CD14-positive monocyte (primary cell): ENCODE measurements at regions not wholly inside any gene's neighbourhood (a gene's known extent, or its start where the extent isn't known, plus 50 kb on each side); places are given as distances from the start of the nearest gene placed in this dataset.

Experiments
- DNase-seq, 3 donors: peaks; one replicate each; pipeline ENCODE4 v3.0.0-alpha.2; 2011 to 2022
- H2AFZ ChIP-seq: 2 replicates; pipeline ENCODE4 v1.6.0; 2012; ENCODE audit warnings: mild to moderate bottlenecking, low read depth, low read length, inconsistent platforms; ENCODE audit not compliant: insufficient read depth, poor library complexity, severe bottlenecking
- H3K27ac ChIP-seq, 2 donors: 1 replicate in 1 of 2; 2 replicates in 1 of 2; pipeline ENCODE4 v1.5.1; 2012 to 2013; ENCODE audit warnings: low read length in 2 of 2, control low read depth in 1 of 2, inconsistent platforms in 1 of 2, low read depth in 1 of 2, mild to moderate bottlenecking in 1 of 2
- H3K27me3 ChIP-seq, 2 donors: one replicate each; pipeline versions ENCODE4 v1.6.0 to v1.6.1; 2011 to 2013; ENCODE audit warnings: low read length in 2 of 2; ENCODE audit not compliant: control insufficient read depth in 2 of 2, insufficient read depth in 2 of 2
- H3K36me3 ChIP-seq, 2 donors: replicated peaks in 1 of 2; 1 replicate in 1 of 2; 2 replicates in 1 of 2; pipeline versions ENCODE4 v1.5.1 to v1.6.1; 2012 to 2013; ENCODE audit warnings: low read length in 2 of 2, control low read depth in 1 of 2, inconsistent platforms in 1 of 2, mild to moderate bottlenecking in 1 of 2; ENCODE audit not compliant: insufficient read depth in 2 of 2, control insufficient read depth in 1 of 2
- H3K4me1 ChIP-seq, 2 donors: 1 replicate in 1 of 2; 2 replicates in 1 of 2; pipeline versions ENCODE4 v1.5.1 to v1.6.1; 2012 to 2013; ENCODE audit warnings: low read length in 2 of 2, control low read depth in 1 of 2, inconsistent platforms in 1 of 2, mild to moderate bottlenecking in 1 of 2, moderate library complexity in 1 of 2; ENCODE audit not compliant: insufficient read depth in 2 of 2, control insufficient read depth in 1 of 2
- H3K4me2 ChIP-seq: replicated peaks from 2 replicates; pipeline ENCODE3; 2012; ENCODE audit warnings: low read length, moderate library complexity, mild to moderate bottlenecking; ENCODE audit not compliant: poor library complexity, severe bottlenecking; ENCODE audit errors: extremely low read depth
- H3K4me3 ChIP-seq, 3 experiments: fragments of 200-600 bp in 1 of 3; sonication (generic) in 1 of 3; replicated peaks in 1 of 3; 1 replicate in 2 of 3; 2 replicates in 1 of 3; pipeline ENCODE4 v1.5.1; 2011 to 2013; ENCODE audit warnings: low read length in 3 of 3, mild to moderate bottlenecking in 3 of 3, control low read depth in 2 of 3, low read depth in 2 of 3, inconsistent platforms in 1 of 3, moderate library complexity in 1 of 3
- H3K79me2 ChIP-seq: 2 replicates; pipeline ENCODE4 v1.6.0; 2012; ENCODE audit warnings: mild to moderate bottlenecking, control low read depth, inconsistent platforms, low read length, moderate library complexity; ENCODE audit not compliant: insufficient read depth
- H3K9ac ChIP-seq: 2 replicates; pipeline ENCODE4 v1.6.0; 2017; ENCODE audit warnings: low read length, mild to moderate bottlenecking; ENCODE audit not compliant: insufficient read depth, poor library complexity, severe bottlenecking
- H3K9me3 ChIP-seq, 2 donors: replicated peaks in 1 of 2; 1 replicate in 1 of 2; 2 replicates in 1 of 2; pipeline versions ENCODE4 v1.5.1 to v1.6.1; 2012 to 2013; ENCODE audit warnings: low read length in 2 of 2, control low read depth in 1 of 2; ENCODE audit not compliant: control insufficient read depth in 1 of 2, insufficient read depth in 1 of 2
- H4K20me1 ChIP-seq: 2 replicates; pipeline ENCODE4 v1.6.0; 2012; ENCODE audit warnings: mild to moderate bottlenecking, low read length, control low read depth, moderate library complexity; ENCODE audit not compliant: insufficient read depth
- H3K27ac Mint-ChIP-seq, 7 donors: one replicate each; pipeline ENCODE4 v1.8.0; 2020; ENCODE audit warnings: mild to moderate bottlenecking in 7 of 7, mixed read lengths in 7 of 7, moderate library complexity in 6 of 7, inconsistent platforms in 2 of 7
- H3K27me3 Mint-ChIP-seq, 3 donors: one replicate each; pipeline ENCODE4 v1.8.0; 2021 to 2022; ENCODE audit warnings: low read depth in 3 of 3, mild to moderate bottlenecking in 3 of 3, mixed read lengths in 3 of 3, moderate library complexity in 3 of 3, inconsistent platforms in 1 of 3
- H3K36me3 Mint-ChIP-seq, 2 donors: one replicate each; pipeline ENCODE4 v1.8.0; 2020; ENCODE audit warnings: mixed read lengths in 2 of 2, inconsistent platforms in 1 of 2, mild to moderate bottlenecking in 1 of 2
- H3K4me1 Mint-ChIP-seq: one replicate; pipeline ENCODE4 v1.8.0; 2020; ENCODE audit warnings: mild to moderate bottlenecking, mixed read lengths
- H3K4me3 Mint-ChIP-seq, 2 donors: one replicate each; pipeline ENCODE4 v1.8.0; 2020; ENCODE audit warnings: mild to moderate bottlenecking in 2 of 2, mixed read lengths in 2 of 2, moderate library complexity in 1 of 2
- H3K9me3 Mint-ChIP-seq, 7 donors: one replicate each; pipeline ENCODE4 v1.8.0; 2020 to 2022; ENCODE audit warnings: mixed read lengths in 7 of 7, mild to moderate bottlenecking in 6 of 7, moderate library complexity in 6 of 7, inconsistent platforms in 2 of 7
- WGBS: methylation state at CpG from one replicate; pipeline ENCODE4 v1.1.5; 2013; ENCODE audit warnings: missing lambda C conversion rate; ENCODE audit not compliant: insufficient coverage; 5-methylcytosine and 5-hydroxymethylcytosine counted together
- intact Hi-C, 2 donors: fragments of 100-400 bp; cut with micrococcal nuclease; formaldehyde crosslinking; loops; one replicate each; pipeline versions ENCODE4 v1.15.0 to v1.15.1; 2023
- TF ChIP-seq, protein P1 (sequence below): fragments of 200-600 bp; IDR thresholded peaks from one replicate; pipeline ENCODE4 v1.8.0; 2022; ENCODE audit warnings: antibody characterized with exemption, mild to moderate bottlenecking

DNA sequence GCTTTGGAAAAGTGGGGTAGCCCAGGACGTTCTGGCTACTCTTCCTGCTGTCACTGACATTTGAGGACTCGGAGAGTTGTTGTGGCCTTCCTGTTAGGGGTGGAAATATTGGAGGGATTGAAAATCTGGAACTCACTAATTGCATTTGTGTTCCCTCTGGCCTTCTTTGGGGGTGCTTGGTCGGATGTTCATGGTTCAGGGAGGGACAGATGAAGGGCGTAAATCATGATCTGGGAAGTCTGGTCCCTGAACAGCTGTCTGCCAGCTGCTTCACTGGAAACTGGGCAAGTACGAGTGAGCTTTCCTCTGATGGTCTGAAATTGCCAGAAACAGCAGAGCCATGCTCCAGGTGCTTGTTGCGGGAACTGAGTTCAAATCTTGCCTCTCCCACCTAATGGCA lies 327.8 kb upstream of the C2CD4B start:
- Histone ChIP-seq H3K27ac (no peak overlapping the region), H3K4me2 (no peak overlapping the region), H2AFZ (no peak overlapping the region), H3K4me3 (no peak overlapping the region), H3K9ac (no peak overlapping the region), H4K20me1 (no peaks in the 10 kb centered on the region), H3K9me3 (no peaks in the 10 kb centered on the region), H3K79me2 (no peaks in the 10 kb centered on the region), H3K27me3 (no peaks in the 10 kb centered on the region), H3K36me3 (no peaks in the 10 kb centered on the region), H3K4me1 (no peaks in the 10 kb centered on the region)
- intact Hi-C loops = no loop called here
- DNase-seq = no peak
- TF ChIP-seq, protein P1, sequence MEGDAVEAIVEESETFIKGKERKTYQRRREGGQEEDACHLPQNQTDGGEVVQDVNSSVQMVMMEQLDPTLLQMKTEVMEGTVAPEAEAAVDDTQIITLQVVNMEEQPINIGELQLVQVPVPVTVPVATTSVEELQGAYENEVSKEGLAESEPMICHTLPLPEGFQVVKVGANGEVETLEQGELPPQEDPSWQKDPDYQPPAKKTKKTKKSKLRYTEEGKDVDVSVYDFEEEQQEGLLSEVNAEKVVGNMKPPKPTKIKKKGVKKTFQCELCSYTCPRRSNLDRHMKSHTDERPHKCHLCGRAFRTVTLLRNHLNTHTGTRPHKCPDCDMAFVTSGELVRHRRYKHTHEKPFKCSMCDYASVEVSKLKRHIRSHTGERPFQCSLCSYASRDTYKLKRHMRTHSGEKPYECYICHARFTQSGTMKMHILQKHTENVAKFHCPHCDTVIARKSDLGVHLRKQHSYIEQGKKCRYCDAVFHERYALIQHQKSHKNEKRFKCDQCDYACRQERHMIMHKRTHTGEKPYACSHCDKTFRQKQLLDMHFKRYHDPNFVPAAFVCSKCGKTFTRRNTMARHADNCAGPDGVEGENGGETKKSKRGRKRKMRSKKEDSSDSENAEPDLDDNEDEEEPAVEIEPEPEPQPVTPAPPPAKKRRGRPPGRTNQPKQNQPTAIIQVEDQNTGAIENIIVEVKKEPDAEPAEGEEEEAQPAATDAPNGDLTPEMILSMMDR = no peak
- Mint-ChIP-seq H3K9me3 (peaks cover 0 to 2% (median 0%) of the 10 kb centered on the region in 7 donors), H3K27ac (no peak overlapping the region), H3K27me3 (peaks cover 0 to 2% (median 0%) of the 10 kb centered on the region in 3 donors), H3K4me3 (no peak overlapping the region), H3K36me3 (no peaks in the 10 kb centered on the region), H3K4me1 (no peaks in the 10 kb centered on the region)
- 89% methylated on average over 6 of the region's 6 CpGs for WGBS

DNA sequence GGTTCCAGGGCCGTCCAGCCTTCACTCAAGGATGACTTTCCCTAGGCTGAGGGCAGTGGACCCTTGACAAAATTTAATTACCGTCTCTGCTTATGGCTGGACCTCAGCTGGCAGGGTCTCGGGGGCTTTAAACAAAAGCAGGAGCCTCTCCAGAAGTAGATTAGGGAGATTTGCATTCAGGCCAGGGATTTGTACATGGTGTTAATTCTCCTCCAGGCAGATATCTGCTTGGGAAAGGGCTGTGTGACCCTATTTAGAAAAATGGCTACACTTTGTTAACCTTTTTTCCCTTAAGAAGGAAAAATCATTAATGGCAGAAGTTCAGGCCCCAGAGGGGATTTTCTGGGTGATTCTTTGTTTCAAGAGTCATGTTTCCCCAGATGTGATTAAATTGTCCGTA lies 329.1 kb upstream of the C2CD4B start:
- H3K36me3 ChIP-seq = no peaks in the 10 kb centered on the region
- no peak overlapping the region for H3K4me3 ChIP-seq
- Mint-ChIP-seq H3K4me3 (no peak overlapping the region), H3K36me3 (no peaks in the 10 kb centered on the region), H3K4me1 (no peaks in the 10 kb centered on the region), H3K27ac (no peak overlapping the region), H3K9me3 (peaks cover 0 to 2% (median 0%) of the 10 kb centered on the region in 7 donors), H3K27me3 (peaks cover 0 to 2% (median 1%) of the 10 kb centered on the region in 3 donors)
- H2AFZ ChIP-seq = no peak overlapping the region
- 95% methylated on average over 3 of the region's 4 CpGs for WGBS
- no peaks in the 10 kb centered on the region for H3K79me2 ChIP-seq
- no peaks in the 10 kb centered on the region for H3K27me3 ChIP-seq
- H3K4me1 ChIP-seq = no peaks in the 10 kb centered on the region
- no peak overlapping the region for H3K27ac ChIP-seq
- no peak overlapping the region for H3K9ac ChIP-seq
- TF ChIP-seq, protein P1 = no peak
- H3K4me2 ChIP-seq = no peak overlapping the region
- H4K20me1 ChIP-seq = no peaks in the 10 kb centered on the region
- H3K9me3 ChIP-seq = no peaks in the 10 kb centered on the region
- DNase-seq = no peak
- intact Hi-C loops = no loop called here
